GM19324 (cell line): ENCODE measurements at regions not wholly inside any gene's neighbourhood (a gene's known extent, or its start where the extent isn't known, plus 50 kb on each side); places are given as distances from the start of the nearest gene placed in this dataset.

Experiments
- ATAC-seq: cut with Tn5 transposase; IDR thresholded peaks from one replicate; pipeline ENCODE4 v1.9.1; 2021; ENCODE audit warnings: mild to moderate bottlenecking, moderate library complexity; ENCODE audit not compliant: unreplicated experiment, low FRiP score

DNA sequence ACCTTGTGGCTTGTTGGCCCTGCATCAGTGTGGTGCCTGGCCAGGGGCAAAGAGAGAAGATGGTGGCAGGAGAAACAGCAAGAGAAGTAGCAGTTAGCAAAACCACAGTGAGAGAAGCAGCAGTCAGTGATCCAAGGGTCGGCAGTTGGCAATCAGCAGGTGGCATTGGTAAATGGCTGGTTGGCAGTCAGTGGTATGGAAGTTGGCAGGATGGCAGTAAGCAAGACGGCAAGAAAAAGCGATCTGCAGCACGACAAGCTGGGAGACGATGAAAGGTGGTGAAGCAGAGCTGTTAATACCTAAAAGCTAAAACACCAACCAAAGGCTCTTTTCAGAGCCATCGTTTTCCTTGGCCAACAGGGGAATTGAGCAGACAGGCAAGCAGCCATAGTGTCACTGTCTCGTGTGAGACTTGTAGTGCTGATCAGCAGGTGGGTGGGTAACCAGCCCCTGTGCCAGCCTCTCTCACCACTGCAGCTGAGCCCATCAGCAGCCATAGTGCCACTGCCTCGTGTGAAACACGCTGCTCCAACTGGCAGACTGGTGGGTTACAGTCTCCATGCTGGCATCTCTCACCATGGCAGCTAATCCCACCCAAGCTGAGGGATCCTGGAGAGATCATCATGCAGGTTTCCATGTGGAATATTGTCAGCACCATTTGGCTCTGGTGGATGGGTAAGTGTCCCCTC is 2078.4 kb downstream of the PCDH7 start:
- ATAC-seq = no peak

DNA sequence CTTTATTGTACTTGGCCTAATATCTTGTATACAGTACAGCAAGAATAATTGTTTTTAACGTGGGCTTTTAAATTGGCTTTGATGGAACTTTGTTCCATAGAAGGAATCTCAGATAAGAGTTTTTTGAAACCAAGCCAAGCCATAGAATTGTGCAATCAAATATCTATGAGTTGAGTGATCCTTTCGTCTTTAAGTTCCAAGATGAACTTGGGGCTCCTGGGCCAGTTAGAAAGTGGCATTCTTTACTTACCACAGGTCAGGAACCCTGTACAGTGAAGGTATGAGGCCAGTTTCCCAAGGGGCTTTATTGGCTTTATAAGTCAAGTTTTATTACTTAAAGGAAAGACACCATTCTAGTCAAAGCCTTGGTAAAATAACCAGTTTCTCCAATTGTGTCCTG is 2104.2 kb downstream of the PCDH7 start:
- ATAC-seq = no peak

- ATAC-seq = no peak
Observed at GRCh38 chr4:32826169-32826568, 2106.0 kb downstream of the PCDH7 start.

GRCh38 chr4:32830160-32830559 is 2110.0 kb downstream of the PCDH7 start:
- ATAC-seq = no peak

DNA sequence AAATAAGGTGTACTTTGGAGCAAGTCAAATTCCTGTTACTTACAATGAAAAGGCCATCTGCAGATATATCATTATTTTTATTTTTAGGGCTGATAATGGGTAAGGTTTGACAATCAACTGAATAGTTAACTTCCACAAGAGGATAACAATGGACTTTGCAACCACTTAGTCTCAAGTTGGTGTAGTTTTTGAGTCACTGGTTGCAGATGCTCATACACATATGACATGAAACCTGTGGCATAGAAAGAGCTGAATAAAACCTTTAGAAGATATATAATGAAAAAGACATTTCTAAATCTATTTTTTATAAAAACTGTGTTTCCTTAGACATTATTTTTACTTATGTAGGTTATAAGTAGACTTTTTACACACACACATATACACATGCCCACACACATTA is 2110.9 kb downstream of the PCDH7 start:
- no peak for ATAC-seq

- ATAC-seq = no peak
Observed at GRCh38 chr4:32840461-32841189, 2120.5 kb downstream of the PCDH7 start.

- ATAC-seq = no peak
Observed at GRCh38 chr4:32841217-32841616, 2121.0 kb downstream of the PCDH7 start.

DNA sequence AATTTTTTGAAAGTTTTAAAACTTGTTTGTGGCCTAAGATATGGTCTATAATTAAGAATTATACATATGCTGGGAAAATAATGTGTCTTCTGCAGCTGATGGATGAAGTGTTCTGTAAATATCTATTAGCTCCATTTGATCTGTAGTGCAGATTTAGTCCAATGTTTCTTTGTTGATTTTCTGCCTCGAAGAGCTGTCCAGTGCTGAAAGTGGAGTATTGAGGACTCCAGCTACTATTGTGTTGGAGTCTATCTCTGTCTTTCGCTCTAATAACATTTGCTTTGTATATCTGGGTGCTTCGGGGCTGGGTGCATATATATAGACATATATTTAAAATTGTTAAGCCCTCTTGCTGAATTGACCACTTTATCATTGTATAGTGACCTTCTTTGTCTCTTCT is 2127.3 kb downstream of the PCDH7 start:
- ATAC-seq = no peak

GRCh38 chr4:32855622-32856021 is 2135.5 kb downstream of the PCDH7 start:
- ATAC-seq = no peak

DNA sequence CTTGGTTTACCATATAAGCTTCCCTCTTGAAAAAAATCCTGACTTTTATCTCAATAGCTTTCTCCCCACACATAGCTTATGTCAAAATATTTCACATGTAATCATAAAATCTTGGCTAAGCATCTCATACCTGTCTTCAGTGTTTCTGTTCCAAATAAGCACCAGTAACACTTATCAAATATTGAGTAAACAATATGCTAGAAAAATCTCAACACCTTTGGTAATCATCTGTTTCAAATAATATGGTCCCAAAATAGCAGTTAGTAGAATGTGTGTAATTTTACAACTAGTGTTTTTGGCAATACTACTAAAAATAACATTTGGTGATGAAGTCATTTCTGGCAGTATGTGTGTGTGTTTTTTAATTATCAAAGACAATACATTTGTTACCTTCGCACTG is 2138.2 kb downstream of the PCDH7 start:
- ATAC-seq = no peak

GRCh38 chr4:32858971-32859370 is 2138.8 kb downstream of the PCDH7 start:
- no peak for ATAC-seq

GRCh38 chr4:32864713-32865351 is 2144.7 kb downstream of the PCDH7 start:
- no peak for ATAC-seq

GRCh38 chr4:32876546-32876945 is 2156.4 kb downstream of the PCDH7 start:
- ATAC-seq = no peak

- ATAC-seq = no peak
Observed at GRCh38 chr4:32879913-32880312, 2159.7 kb downstream of the PCDH7 start.

GRCh38 chr4:32884198-32884597 is 2164.0 kb downstream of the PCDH7 start:
- ATAC-seq = no peak

- ATAC-seq = no peak
Observed at GRCh38 chr4:32890398-32890797, 2170.2 kb downstream of the PCDH7 start.

DNA sequence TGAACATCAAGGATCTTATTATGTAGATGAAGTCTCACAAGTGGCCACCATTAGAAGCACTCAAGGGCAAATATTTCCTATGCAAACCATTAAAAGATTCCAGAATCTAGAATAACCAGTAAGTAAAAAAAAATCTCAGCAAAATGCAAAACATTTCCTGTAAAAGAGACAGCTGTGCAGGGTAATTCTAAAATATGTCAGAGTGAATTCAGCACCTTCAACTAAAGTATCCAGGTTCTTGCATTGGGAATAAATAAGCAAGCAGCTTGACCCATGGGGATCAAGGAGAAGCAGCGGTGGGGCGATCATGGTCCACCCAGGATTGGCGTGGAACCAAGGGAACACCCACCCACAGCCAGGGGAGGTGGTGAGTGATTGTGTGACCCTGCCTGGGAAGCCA is 2188.9 kb downstream of the PCDH7 start:
- no peak for ATAC-seq

DNA sequence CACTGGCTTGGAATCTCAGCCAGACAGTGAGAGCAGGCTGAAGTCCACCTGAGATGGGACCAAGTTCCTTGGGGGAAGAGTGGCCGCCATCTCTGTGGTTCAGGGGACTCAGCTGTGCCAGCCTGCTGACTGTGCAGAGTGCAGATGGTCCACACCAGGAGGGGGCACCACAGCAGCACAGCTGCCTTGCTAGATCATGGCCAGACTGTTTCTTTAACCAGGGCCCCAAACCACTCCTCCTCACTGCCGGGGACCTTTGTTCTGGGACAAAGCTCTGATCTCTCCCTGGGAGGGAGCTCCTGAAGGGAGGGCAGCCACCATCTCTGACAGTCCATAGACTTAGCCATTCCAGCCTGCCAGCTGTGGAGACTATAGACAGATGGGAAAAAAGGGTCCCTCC is 2189.6 kb downstream of the PCDH7 start:
- ATAC-seq = no peak

DNA sequence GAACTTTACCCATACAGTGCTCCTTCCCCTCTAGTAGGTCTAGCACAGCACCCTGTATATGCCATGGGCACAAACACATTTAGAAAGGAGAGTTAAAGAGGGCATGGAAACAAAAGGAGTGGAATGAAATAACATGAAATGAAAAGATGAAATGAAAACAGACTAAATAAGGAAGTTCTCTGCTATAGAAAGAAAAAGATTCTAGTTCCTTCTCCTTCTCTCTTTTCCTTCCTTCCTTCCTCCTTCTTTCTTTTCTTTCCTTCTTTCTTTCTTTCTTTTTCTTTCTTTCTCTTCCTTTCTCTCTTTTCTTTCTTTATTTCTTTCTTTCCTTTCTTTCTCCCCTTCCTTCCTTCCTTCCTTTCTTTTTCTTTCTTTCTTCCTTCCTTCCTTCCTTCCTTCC is 2197.4 kb downstream of the PCDH7 start:
- no peak for ATAC-seq

DNA sequence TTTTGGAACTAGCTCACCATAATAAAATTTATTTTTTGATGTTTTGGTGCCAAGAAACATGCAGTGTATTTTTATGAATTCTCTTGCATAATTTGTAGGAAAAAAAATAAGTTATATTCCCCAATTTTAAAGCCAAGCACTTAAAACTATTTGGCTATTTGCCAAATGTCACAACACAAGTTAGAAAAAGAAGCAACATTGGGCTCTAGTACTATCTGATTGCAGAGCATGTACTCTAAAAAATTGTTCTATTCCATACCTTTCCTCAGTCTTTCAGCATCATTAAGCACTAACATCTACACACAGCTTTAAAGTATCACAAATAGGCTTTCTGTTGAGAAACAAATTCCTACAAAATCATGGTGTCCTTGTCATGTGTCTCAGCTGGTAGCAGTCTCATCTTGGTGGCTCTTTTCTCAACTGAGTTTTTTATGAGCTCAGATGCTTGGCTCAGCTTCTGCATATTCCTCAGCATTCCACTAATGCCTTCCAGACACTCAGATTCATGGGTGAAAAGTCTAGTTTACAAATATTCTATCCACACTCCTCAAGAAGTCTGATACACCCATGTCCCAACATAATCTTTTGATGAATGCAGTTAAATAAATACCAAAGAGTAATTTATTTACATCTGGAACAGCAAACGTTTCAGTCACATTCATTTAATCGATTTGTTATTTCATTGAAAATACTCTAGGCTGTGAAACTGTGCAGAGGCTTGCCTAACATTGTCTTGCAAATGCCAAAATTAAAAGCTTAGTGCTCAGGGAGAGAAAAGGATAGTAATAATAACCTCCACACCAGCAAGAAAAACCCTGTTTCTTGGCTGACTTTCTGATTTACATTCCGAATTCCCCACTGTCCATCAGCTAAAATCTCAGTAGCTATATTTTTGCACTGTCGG is 2209.9 kb downstream of the PCDH7 start:
- ATAC-seq = no peak

- ATAC-seq = no peak
Observed at GRCh38 chr4:32930700-32931099, 2210.5 kb downstream of the PCDH7 start.
